DOHH2 (cell line): ENCODE measurements at regions not wholly inside any gene's neighbourhood (a gene's known extent, or its start where the extent isn't known, plus 50 kb on each side); places are given as distances from the start of the nearest gene placed in this dataset.

Experiments
- EZH2phosphoT487 ChIP-seq: fragments of 200-600 bp; sonication (generic); IDR thresholded peaks from 2 replicates; pipeline ENCODE4 v1.6.1; 2017; ENCODE audit warnings: borderline replicate concordance, mild to moderate bottlenecking, antibody characterized with exemption, low read length, moderate library complexity, mixed read lengths
- TF ChIP-seq, protein P1 (sequence below): fragments of 200-600 bp; sonication (generic); IDR thresholded peaks from one replicate; pipeline ENCODE4 v1.5.1; 2014; ENCODE audit warnings: antibody characterized with exemption, mild to moderate bottlenecking, low read depth, low read length; ENCODE audit not compliant: poor library complexity, severe bottlenecking

DNA sequence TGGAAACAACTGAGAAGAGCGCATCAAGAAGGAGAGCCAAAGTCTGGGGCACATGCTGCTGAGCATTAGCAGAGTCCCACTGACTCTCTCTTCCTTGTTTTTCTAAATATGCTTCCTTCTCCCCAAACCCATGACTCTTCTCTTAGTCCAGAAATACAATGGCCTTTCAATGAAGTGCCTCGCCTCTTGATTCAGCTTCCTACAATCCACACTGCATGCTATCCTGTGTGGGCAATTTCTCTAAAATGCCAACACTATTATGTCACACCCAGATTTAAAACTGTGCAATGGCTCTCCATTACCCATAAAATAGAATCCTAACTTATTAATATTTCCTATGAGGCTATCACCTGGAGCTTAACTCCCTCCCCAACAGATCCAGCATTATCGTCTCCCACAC, 198.6 kb downstream of the RPAP3 start:
- TF ChIP-seq, protein P1, sequence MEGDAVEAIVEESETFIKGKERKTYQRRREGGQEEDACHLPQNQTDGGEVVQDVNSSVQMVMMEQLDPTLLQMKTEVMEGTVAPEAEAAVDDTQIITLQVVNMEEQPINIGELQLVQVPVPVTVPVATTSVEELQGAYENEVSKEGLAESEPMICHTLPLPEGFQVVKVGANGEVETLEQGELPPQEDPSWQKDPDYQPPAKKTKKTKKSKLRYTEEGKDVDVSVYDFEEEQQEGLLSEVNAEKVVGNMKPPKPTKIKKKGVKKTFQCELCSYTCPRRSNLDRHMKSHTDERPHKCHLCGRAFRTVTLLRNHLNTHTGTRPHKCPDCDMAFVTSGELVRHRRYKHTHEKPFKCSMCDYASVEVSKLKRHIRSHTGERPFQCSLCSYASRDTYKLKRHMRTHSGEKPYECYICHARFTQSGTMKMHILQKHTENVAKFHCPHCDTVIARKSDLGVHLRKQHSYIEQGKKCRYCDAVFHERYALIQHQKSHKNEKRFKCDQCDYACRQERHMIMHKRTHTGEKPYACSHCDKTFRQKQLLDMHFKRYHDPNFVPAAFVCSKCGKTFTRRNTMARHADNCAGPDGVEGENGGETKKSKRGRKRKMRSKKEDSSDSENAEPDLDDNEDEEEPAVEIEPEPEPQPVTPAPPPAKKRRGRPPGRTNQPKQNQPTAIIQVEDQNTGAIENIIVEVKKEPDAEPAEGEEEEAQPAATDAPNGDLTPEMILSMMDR, result no peak
- no peak for TF ChIP-seq EZH2phosphoT487
